H9 (cell line): ENCODE measurements at regions not wholly inside any gene's neighbourhood (a gene's known extent, or its start where the extent isn't known, plus 50 kb on each side); places are given as distances from the start of the nearest gene placed in this dataset.

Experiments used
- DNase-seq: peaks from one replicate; pipeline ENCODE4 v3.0.0-alpha.2; 2017
- H2AFZ ChIP-seq: one replicate; pipeline ENCODE4 v1.6.1; 2013; ENCODE audit warnings: mild to moderate bottlenecking, low read length, control low read depth, moderate library complexity
- H2AK5ac ChIP-seq: 2 replicates; pipeline ENCODE4 v1.6.1; 2013; ENCODE audit warnings: low read length, control low read depth, mixed read lengths; ENCODE audit not compliant: insufficient read length
- H2BK120ac ChIP-seq: one replicate; pipeline ENCODE4 v1.6.1; 2013; ENCODE audit warnings: low read depth, mild to moderate bottlenecking, low read length, control low read depth, inconsistent platforms; ENCODE audit not compliant: poor library complexity, severe bottlenecking
- H2BK12ac ChIP-seq: 2 replicates; pipeline ENCODE4 v1.6.1; 2013; ENCODE audit warnings: low read length, control low read depth, mixed read lengths, low read depth; ENCODE audit not compliant: insufficient read length
- H2BK15ac ChIP-seq: 2 replicates; pipeline ENCODE4 v1.6.1; 2013; ENCODE audit warnings: low read depth, low read length, control low read depth
- H2BK20ac ChIP-seq: one replicate; pipeline ENCODE4 v1.6.1; 2013; ENCODE audit warnings: low read depth, mild to moderate bottlenecking, low read length, control low read depth, inconsistent platforms; ENCODE audit not compliant: poor library complexity, severe bottlenecking
- H2BK5ac ChIP-seq: 2 replicates; pipeline ENCODE4 v1.6.1; 2013; ENCODE audit warnings: low read length, control low read depth, mixed read lengths; ENCODE audit not compliant: insufficient read length
- H3K14ac ChIP-seq: 2 replicates; pipeline ENCODE4 v1.6.1; 2013; ENCODE audit warnings: low read length, control low read depth; ENCODE audit not compliant: insufficient read depth
- H3K18ac ChIP-seq: 2 replicates; pipeline ENCODE4 v1.6.1; 2013; ENCODE audit warnings: low read depth, mild to moderate bottlenecking, mixed read lengths, low read length, control low read depth; ENCODE audit not compliant: insufficient read length
- H3K23ac ChIP-seq: 2 replicates; pipeline ENCODE4 v1.6.1; 2013; ENCODE audit warnings: low read length, control low read depth, mixed read lengths, low read depth; ENCODE audit not compliant: insufficient read length
- H3K23me2 ChIP-seq: 2 replicates; pipeline ENCODE4 v1.6.1; 2013; ENCODE audit warnings: low read depth, mild to moderate bottlenecking, mixed read lengths, low read length, control low read depth; ENCODE audit not compliant: insufficient read length, poor library complexity, severe bottlenecking
- H3K27ac ChIP-seq: 2 replicates; pipeline ENCODE4 v1.5.1; 2013; ENCODE audit warnings: low read length, control low read depth, mixed read lengths, low read depth; ENCODE audit not compliant: insufficient read length
- H3K27me3 ChIP-seq: 2 replicates; pipeline ENCODE4 v1.6.1; 2013; ENCODE audit warnings: low read length, control low read depth, inconsistent platforms; ENCODE audit not compliant: insufficient read depth
- H3K4ac ChIP-seq: 2 replicates; pipeline ENCODE4 v1.6.1; 2013; ENCODE audit warnings: low read depth, mild to moderate bottlenecking, control low read depth, inconsistent platforms, low read length, moderate library complexity
- H3K4me1 ChIP-seq: 2 replicates; pipeline ENCODE4 v1.6.1; 2013; ENCODE audit warnings: low read length, control low read depth, inconsistent platforms; ENCODE audit not compliant: insufficient read depth
- H3K4me2 ChIP-seq: 2 replicates; pipeline ENCODE4 v1.6.1; 2013; ENCODE audit warnings: low read length, control low read depth, mixed read lengths; ENCODE audit not compliant: insufficient read length, insufficient read depth
- H3K56ac ChIP-seq: 2 replicates; pipeline ENCODE4 v1.6.1; 2013; ENCODE audit warnings: low read depth, mild to moderate bottlenecking, mixed read lengths, low read length, control low read depth; ENCODE audit not compliant: insufficient read length
- H3K79me1 ChIP-seq: 2 replicates; pipeline ENCODE4 v1.6.1; 2013; ENCODE audit warnings: low read depth, mild to moderate bottlenecking, moderate library complexity, low read length, control low read depth, inconsistent platforms; ENCODE audit not compliant: insufficient read depth, poor library complexity, severe bottlenecking
- H3K79me2 ChIP-seq: 2 replicates; pipeline ENCODE4 v1.6.1; 2013; ENCODE audit warnings: low read length, control low read depth, inconsistent platforms; ENCODE audit not compliant: insufficient read depth
- H3K9ac ChIP-seq: 2 replicates; pipeline ENCODE4 v1.6.1; 2013; ENCODE audit warnings: low read length, control low read depth, mixed read lengths; ENCODE audit not compliant: insufficient read length; ENCODE audit errors: extremely low read depth
- H3K9me3 ChIP-seq: one replicate; pipeline ENCODE4 v1.6.1; 2013; ENCODE audit warnings: low read depth, low read length, inconsistent platforms; ENCODE audit not compliant: control insufficient read depth
- H3T11ph ChIP-seq: one replicate; pipeline ENCODE4 v1.6.1; 2013; ENCODE audit warnings: mild to moderate bottlenecking, low read length, control low read depth, inconsistent platforms
- H4K20me1 ChIP-seq: one replicate; pipeline ENCODE4 v1.6.1; 2013; ENCODE audit not compliant: control insufficient read depth, insufficient read length, insufficient read depth
- H4K5ac ChIP-seq: 2 replicates; pipeline ENCODE4 v1.6.1; 2013; ENCODE audit warnings: low read depth, mild to moderate bottlenecking, mixed read lengths, low read length, control low read depth; ENCODE audit not compliant: insufficient read length
- H4K8ac ChIP-seq: replicated peaks from 2 replicates; pipeline ENCODE4 v1.6.1; 2013; ENCODE audit warnings: low read length, control low read depth, mixed read lengths, low read depth; ENCODE audit not compliant: insufficient read length
- H4K91ac ChIP-seq: 2 replicates; pipeline ENCODE4 v1.6.1; 2013; ENCODE audit warnings: low read depth, mild to moderate bottlenecking, moderate library complexity, mixed read lengths, low read length, control low read depth; ENCODE audit not compliant: insufficient read length
- H3K27ac Mint-ChIP-seq, 3 experiments: 2 replicates in 2 of 3; 3 replicates in 1 of 3; pipeline ENCODE4 v1.8.0; 2020 to 2021; ENCODE audit warnings: mixed read lengths in 3 of 3, mild to moderate bottlenecking in 1 of 3, moderate library complexity in 1 of 3
- H3K27me3 Mint-ChIP-seq: 2 replicates; pipeline ENCODE4 v1.8.0; 2021; ENCODE audit warnings: low read depth, mild to moderate bottlenecking, moderate library complexity, mixed read lengths
- H3K36me3 Mint-ChIP-seq, 3 experiments: 2 replicates in 2 of 3; 3 replicates in 1 of 3; pipeline ENCODE4 v1.8.0; 2020 to 2021; ENCODE audit warnings: low read depth in 3 of 3, mixed read lengths in 3 of 3; ENCODE audit not compliant: insufficient read depth in 1 of 3
- H3K4me1 Mint-ChIP-seq, 2 experiments: 2 replicates each; pipeline ENCODE4 v1.8.0; 2020; ENCODE audit warnings: mixed read lengths in 2 of 2
- H3K4me3 Mint-ChIP-seq, 2 experiments: 2 replicates in 1 of 2; 3 replicates in 1 of 2; pipeline ENCODE4 v1.8.0; 2020 to 2021; ENCODE audit warnings: mild to moderate bottlenecking in 2 of 2, mixed read lengths in 2 of 2, moderate library complexity in 1 of 2
- H3K9me3 Mint-ChIP-seq, 2 experiments: 2 replicates in 1 of 2; 3 replicates in 1 of 2; pipeline ENCODE4 v1.8.0; 2020; ENCODE audit warnings: mild to moderate bottlenecking in 2 of 2, mixed read lengths in 2 of 2, moderate library complexity in 1 of 2
- WGBS: extraction: QIAGEN DNeasy Blood & Tissue Kit; methylation state at CpG from one replicate; pipeline ENCODE4 v1.1.7; 2013; ENCODE audit warnings: missing lambda C conversion rate, low lambda C conversion rate, mixed read lengths; ENCODE audit not compliant: insufficient read length; ENCODE audit errors: extremely low coverage; 5-methylcytosine and 5-hydroxymethylcytosine counted together
- TF ChIP-seq, protein P1 (sequence below): fragments of 200-600 bp; sonication (generic); conservative IDR thresholded peaks from 3 replicates; pipeline ENCODE4 v1.8.0; 2021; ENCODE audit warnings: antibody characterized with exemption, mild to moderate bottlenecking

DNA sequence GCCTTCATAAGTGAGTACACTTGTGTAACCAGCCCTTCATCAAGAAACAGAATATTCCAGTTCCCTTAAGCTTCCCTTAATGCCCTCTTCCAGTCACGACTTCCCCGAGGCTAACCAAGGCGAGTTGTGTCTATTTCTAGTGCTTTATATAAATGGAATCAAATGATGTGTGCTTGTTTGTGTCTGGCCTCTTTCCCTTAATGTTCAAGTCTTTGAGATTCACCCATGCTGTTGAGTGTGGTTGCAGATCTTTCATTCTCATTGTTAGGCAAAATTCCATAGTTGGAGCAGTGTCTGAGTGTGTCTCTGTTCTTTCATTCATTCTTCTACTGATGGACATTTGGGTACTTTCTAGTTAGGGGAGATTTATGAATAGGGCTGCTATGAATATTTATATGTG is 135.0 kb downstream of the CEBPB start:
- Histone ChIP-seq H3K27ac (no peak overlapping the region), H2BK120ac (no peak overlapping the region), H3K14ac (no peak overlapping the region), H3K23ac (no peak overlapping the region), H3K27me3 (no peaks in the 10 kb centered on the region), H4K8ac (no peak overlapping the region), H2AFZ (no peak overlapping the region), H3T11ph (no peak overlapping the region), H2BK5ac (no peak overlapping the region), H3K79me2 (no peaks in the 10 kb centered on the region), H4K91ac (no peak overlapping the region), H3K56ac (no peak overlapping the region), H4K20me1 (no peaks in the 10 kb centered on the region), H3K9me3 (no peaks in the 10 kb centered on the region), H3K4me1 (no peaks in the 10 kb centered on the region), H3K18ac (no peak overlapping the region), H2AK5ac (no peak overlapping the region), H2BK20ac (no peak overlapping the region), H3K4me2 (no peak overlapping the region), H3K9ac (no peak overlapping the region), H2BK12ac (no peak overlapping the region), H4K5ac (no peak overlapping the region), H3K23me2 (no peaks in the 10 kb centered on the region), H2BK15ac (no peak overlapping the region), H3K79me1 (no peaks in the 10 kb centered on the region), H3K4ac (no peak overlapping the region)
- Mint-ChIP-seq H3K36me3 (no peaks in the 10 kb centered on the region; a peak in 1 of 7 replicates), H3K27me3 (peaks cover 2% of the 10 kb centered on the region), H3K4me3 (no peak overlapping the region), H3K4me1 (peaks cover 10 to 13% of the 10 kb centered on the region in 2 experiments), H3K27ac (no peak overlapping the region), H3K9me3 (peaks cover 0 to 7% of the 10 kb centered on the region in 2 experiments; a peak in 1 of 5 replicates)
- no peak for DNase-seq
- TF ChIP-seq, protein P1, sequence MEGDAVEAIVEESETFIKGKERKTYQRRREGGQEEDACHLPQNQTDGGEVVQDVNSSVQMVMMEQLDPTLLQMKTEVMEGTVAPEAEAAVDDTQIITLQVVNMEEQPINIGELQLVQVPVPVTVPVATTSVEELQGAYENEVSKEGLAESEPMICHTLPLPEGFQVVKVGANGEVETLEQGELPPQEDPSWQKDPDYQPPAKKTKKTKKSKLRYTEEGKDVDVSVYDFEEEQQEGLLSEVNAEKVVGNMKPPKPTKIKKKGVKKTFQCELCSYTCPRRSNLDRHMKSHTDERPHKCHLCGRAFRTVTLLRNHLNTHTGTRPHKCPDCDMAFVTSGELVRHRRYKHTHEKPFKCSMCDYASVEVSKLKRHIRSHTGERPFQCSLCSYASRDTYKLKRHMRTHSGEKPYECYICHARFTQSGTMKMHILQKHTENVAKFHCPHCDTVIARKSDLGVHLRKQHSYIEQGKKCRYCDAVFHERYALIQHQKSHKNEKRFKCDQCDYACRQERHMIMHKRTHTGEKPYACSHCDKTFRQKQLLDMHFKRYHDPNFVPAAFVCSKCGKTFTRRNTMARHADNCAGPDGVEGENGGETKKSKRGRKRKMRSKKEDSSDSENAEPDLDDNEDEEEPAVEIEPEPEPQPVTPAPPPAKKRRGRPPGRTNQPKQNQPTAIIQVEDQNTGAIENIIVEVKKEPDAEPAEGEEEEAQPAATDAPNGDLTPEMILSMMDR, result no peak
- no CpG with 5 or more reads among the region's 3 CpGs for WGBS
